Left ventricle myocardium superior (tissue), 1 donor: ENCODE measurements at regions not wholly inside any gene's neighbourhood (a gene's known extent, or its start where the extent isn't known, plus 50 kb on each side); places are given as distances from the start of the nearest gene placed in this dataset.
"Not testable (repeated sequence)": the region's sequence is repeated elsewhere in the genome, so short reads cannot be mapped to it uniquely, and the experiment has no call there.

Source experiments
- ATAC-seq: fragments of 200-7000 bp; cut with Tn5 transposase; one replicate; pipeline ENCODE4 v1.9.1; 2020; ENCODE audit warnings: mild to moderate bottlenecking, moderate library complexity
- DNase-seq: peaks from one replicate; pipeline ENCODE4 v3.0.0-alpha.2; 2020
- intact Hi-C: fragments of 100-400 bp; cut with micrococcal nuclease; formaldehyde crosslinking; loops from one replicate; pipeline ENCODE4 v1.11.0; 2022
- donor health status: DM: no; HTN: yes; CAD: no; lungs with severe emphysema.

DNA sequence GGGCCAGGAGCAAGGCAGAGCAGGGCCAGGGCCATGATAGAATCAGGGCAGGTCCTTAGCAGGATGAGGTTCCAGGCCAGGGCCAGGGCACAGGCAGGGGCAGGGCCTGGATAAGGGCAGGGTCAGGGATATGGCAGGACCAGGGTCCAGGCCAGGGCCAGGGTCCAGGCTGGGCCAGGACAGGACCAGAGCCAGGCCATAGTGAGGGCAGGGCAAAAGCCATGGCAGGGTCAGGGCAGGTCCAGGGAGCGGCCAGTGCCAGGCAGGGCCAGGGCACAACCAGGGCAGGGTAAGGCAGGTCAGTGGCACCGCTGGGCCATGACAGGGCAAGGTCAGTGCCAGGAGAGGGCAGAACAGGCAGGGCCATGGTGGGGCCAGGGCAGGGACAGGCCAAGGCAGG is 152.2 kb downstream of the LIPI start:
- no peak for ATAC-seq
- intact Hi-C loops, result no loop called here
- DNase-seq, result peak; percentile 22

DNA sequence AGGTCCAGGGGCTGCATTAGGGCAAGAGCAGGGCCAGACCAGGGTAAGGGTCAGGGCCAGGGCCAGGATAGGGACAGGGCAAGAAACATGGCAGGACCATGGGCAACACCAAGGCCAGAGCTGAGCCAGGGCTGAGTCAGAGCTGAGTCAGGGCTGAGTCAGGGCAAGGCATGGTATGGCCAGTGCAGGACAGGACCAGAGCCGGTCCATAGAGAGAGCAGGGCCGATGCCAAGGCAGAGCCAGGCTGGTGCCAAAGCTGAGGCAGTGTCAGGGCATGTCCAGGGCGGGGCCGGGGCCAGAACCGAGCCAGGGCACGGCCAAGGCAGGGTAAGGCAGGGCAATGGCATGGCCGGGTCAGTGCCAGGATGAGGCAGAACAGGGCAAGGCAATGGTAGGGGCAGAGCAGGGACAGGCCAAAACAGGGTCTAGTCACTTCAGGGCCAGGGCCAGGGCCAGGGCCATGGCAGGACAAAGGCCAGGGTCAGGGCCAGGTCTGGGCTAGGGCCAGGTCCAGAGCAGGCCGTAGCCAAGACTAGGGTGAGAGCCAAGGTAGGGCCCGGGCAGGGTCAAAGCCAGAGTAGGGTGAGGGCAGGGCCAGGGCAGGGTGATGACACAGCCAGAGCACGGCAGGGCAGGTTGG is 152.8 kb downstream of the LIPI start:
- DNase-seq (peak; percentile 23), ATAC-seq (peak; percentile 48)
- intact Hi-C loops, result not testable (repeated sequence)

DNA sequence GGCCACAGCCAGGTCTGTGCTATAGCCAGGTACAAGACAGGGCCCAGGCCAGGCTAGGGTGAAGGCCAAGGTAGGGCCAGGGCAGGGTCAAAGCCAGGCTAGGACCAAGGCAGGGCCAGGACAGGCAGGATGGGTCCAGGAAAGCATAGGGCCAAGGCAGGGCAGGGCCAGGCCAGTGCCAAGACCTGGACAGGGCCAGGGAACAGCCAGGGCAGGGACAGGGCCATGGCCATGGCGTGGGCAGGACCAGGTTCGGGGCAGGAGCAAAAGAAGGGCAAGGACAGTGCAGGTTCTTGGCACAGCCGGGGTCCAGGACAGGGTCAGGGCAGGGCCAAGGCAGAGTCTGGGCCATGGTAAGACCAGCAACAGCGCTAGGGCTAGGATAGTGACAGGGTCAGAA is 153.4 kb downstream of the LIPI start:
- peak; percentile 20 for DNase-seq
- ATAC-seq, result no peak
- intact Hi-C loops, result no loop called here

DNA sequence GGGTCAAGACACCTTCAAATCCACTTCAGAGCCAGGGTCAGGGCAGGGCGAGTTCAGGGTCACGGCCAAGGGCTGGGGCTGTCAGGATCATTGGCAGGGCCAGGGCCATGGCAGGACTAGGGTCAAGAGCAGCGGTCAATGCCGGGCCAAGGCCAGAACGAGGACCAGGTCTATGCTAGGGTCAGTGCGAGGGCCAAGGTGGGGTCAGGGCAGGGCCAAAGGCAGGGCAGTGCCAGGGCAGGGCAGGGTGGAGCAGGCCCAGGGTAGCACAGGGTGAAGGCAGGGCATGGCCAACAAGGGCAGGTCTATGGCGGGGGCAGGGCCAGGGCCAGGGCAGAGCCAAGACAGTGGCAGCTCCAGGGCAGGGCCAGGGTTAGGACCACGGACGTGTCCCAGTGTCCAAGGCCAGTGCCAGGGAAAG is 154.0 kb downstream of the LIPI start:
- DNase-seq (no peak), ATAC-seq (no peak)
- intact Hi-C loops, result no loop called here

DNA sequence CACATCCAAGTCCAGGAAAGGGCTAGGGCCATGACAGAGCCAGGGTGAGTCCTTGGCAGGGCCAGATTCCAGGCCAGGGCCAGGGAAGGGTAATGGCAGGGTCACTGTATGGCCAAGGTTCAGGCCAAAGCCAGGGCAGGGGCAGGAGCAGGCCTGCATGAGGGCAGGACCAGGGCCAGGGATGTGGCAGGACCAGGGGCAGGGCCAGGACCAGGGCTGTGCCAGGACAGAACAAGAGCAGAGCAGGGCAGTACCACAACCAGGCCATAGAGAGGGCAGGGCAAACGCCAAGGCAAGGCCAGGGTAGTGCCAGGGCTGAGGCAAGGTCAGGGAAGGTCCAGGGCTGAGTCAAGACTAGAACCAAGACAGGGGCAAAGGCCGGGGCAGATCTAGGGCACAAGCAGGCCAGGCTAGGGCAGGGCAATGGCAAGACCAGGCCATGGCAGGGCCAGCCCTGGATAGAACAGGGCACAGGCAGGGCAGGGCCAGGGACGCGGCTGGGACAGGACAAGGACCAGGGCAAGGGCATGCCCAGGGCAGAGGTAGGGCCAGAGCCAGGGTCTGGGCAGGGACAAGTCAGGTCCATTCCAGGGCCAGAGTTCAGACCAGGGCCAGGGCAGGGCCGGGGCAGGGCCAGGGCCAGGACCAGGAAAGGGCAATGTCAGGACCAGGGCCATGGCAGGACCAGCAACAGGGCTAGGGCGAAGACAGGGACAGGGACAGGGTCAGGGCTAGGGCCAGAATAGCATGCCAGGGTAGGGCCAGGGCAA is 154.8 kb downstream of the LIPI start:
- DNase-seq, ATAC-seq, intact Hi-C loops: not testable (repeated sequence)

DNA sequence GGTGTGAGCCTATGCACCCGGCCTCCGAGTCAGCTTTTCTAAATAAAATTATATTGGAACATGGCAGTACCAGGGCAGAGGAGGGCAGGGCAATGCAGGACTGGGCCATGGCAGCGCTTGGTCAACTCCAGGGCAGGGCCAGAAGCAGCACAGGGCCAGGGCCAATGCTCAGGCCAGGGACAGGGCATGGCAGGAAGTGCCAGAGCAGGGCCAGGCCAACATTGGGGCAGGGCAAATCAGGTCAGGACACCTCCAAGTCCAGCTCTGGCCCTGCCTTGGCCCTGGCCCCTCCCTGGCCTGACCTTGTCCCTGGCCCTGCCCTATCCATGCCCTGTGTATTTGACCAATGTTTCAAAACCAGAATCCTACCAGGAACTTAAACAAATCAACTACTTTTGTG is 156.1 kb downstream of the LIPI start:
- intact Hi-C loops, result no loop called here
- ATAC-seq, result no peak

DNA sequence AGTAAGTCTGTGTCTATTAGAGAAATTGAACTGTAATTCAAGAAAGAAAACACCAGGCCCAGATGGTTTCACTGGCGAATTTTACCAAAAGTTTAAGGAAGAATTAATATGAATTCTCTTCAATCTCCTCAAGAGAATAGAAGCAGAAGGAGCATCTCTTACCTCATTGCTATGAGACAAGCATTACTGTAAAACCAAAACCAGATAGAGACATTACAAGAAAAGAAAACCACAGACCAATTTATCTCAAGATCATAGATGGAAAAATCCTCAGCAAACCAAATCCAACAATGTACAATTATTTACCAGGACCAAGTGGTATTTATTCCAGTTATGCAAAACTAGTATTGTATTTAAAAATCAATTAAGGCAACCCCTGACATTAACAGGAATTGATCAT is 160.6 kb downstream of the LIPI start:
- ATAC-seq (no peak), DNase-seq (no peak)
- intact Hi-C loops, result no loop called here

More for the DNA sequence above, 156.1 kb downstream of the LIPI start:
- DNase-seq, result no peak

DNA sequence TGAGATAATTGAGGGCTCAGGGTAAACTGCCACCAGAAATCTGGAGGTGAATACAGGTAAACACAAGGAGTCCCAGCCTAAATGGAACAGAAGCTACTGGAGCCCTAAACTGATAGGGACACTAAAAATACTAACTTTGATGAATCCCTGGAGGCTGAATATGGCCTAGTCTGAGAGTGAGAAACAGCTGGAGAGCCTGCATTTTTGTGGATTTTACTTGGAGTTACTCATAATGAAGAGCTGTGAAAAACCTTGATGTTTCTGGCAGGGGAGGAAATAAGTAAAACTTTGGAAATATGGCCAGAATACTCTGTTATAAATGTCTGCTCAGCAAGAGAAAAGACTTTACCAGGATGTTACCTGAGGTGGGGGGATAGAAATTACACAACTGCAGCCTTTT is 164.4 kb downstream of the LIPI start:
- DNase-seq, result no peak
- ATAC-seq, result no peak
- intact Hi-C loops, result no loop called here

DNA sequence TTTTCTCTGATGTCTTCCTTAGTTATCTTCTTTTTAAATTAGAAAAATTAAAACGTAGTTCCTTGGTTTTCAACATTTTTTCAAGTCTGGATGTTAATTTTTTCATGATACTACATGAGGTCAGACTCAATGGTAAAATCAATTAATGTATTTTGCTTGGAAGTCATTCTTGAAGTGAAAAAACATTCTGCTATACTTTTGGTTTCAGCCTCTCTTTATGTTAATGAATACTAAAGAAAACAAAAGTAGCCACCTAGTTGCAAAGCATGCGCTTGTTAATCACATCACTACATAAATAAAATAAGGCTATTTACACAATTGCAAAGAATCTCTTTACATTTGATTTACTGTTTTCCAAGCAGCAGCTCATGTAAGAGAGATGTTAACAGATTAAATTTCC is 170.4 kb downstream of the LIPI start:
- no peak for ATAC-seq
- intact Hi-C loops, result no loop called here

DNA sequence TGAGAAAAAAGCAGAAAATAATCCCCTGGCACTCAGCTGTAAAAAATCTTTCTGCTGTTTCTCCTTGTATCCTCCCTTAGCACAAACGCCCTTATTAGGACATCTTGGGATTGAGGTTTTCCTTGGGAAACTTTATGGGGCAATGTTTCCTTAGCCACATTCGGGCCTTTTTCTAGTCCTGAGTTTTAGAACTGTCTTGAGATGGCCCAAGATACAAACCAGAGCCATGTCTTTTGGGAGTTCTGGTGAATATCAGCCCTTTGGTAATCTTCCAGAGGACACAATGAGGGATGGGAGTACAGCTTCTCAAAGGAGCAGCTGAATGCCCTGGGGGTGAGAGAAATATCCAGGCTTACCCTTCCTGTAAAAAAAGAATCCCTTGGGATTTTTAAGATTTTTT is 182.1 kb downstream of the LIPI start:
- ATAC-seq, DNase-seq, intact Hi-C loops: not testable (repeated sequence)

More for the DNA sequence above, 170.4 kb downstream of the LIPI start:
- no peak for DNase-seq

DNA sequence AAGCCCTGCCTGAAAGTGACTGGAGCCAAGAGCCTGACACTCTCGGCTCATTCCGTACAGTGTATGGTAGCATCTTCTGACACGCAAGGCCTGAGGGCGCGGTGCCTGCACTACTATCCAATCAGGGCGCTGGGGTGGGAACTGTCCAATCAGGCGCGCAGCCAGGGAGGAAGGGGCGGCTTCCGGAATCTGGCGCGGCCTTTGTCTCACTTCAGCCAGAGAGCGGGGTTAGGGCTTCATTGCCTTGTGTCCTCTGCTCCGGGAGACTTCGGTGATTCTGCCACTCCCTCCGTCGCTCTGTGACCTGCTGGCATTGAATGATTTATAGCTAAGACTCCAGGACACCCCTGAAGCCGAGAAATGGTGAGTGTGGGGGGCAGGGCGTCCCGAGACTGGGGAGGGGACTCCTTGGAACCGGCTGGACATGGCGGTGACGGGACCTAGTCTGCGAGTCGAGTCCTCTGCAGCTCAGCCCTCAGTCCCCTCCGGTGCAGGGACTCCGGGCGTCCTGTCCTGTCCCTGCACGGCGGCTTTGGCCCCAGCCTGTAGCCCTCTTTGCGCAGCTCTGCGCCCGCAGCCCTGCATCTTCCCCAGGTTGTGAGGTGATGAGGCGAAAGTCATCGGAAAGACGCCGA is 183.4 kb downstream of the LIPI start:
- intact Hi-C loops, result not testable (repeated sequence)
- ATAC-seq (peak; percentile 100), DNase-seq (peak; percentile 93)

DNA sequence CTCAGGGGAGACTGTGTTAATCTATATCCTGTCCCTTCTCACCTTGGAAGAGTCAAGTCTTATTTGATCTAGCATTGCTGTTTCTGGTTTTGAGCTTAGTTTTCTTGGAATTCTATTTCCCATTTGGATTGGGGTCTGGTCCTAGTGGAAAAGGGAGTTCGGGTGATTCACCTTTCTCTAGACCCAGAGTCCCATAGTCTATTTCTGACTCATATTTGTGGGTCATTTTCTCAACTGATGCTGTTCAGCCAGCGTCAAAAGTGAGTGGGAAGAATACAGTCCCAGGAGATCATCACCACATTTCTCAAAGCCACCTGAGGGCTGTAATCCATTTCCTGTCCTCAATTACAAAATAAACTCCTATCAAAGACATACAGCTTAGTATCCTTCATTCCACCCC is 190.6 kb downstream of the LIPI start:
- intact Hi-C loops, DNase-seq, ATAC-seq: not testable (repeated sequence)

DNA sequence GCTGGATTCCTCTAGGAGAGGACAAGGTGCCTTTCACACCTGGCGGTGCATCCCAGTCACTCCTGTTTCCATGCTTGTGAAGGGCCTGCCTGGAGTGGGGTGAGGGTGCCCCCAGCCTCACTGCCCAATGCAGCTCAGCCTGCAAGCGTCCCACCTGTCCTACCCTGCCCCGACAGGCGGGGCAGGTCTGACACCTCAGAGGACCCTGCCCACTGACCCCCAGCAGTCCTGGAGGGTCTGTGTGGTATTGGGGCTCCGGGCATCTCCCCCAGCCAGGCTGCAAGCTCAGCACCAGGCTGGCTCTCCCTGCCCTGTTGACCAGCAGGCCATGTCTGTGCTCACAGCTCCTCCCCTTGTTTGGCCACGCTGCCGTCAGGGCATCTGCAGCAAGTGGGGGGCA is 194.9 kb downstream of the LIPI start:
- intact Hi-C loops, DNase-seq, ATAC-seq: not testable (repeated sequence)

DNA sequence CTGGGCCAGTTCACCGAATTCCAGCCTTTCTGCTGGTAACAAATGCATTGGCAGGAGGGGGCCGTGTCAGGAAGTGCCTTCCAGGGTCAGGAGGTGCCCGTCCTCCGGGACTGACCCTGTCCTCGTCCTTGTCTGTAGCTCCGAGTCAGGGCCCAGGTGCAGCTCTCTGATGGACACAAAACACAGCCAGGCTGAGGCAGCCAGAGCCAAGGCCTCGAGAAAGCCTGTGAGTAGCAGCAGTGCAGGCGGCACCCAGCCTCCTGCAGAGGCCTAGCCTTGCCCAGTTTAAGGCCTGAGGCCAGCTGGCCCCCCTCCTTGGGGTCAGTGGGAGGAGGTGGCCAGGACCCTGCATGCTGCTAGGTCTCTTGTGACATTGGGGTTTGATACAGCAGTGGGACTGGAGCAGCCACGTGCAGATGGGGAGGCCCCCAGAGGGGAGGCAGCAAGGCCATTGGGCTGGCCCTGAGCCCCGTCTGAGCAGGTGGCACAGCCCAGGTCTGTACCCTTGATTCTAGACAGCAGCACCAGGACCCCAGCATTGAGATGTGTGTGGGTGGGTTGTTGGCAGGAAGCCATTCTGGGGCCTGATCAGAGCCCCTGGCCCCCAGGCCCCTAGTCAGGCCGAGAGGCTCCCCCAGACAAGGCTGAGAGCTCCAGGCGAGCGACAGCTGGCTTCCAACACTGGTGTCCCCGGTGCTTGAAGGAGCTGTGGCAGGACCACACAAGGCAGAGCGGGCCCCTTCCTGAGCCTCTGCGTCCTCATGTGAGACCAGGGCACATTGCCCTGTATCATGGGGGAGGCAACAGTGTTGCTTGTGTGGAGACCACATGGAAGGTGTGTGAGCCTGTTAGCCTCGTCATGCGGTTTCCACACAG is 196.9 kb downstream of the LIPI start:
- ATAC-seq, intact Hi-C loops, DNase-seq: not testable (repeated sequence)

DNA sequence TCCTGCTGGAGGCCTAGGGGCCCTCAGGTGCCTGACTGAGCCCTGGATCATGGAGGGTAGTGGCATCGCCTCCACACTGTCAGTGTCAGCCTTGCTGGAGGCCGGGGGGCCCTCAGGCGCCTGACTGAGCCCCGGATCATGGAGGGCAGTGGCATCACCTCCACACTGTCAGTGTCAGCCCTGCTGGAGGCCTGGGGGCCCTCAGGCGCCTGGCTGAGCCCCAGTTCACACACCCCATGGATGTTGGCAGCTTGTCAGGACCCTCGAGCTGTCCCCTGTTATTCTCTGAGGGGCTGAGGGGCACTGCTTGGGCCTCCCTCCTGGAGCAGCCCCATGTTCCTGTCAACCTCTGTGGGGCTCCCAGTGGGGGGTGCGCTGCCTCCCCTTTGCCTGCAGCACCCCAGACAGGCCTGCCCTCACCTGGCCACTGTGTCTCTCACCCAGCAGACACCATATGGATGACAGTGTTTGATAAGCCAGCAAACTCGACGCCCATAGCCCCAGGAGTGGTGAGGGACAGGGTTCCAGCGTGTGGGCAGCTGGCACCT is 197.6 kb downstream of the LIPI start:
- intact Hi-C loops, result no loop called here
- no peak for ATAC-seq
- no peak for DNase-seq

DNA sequence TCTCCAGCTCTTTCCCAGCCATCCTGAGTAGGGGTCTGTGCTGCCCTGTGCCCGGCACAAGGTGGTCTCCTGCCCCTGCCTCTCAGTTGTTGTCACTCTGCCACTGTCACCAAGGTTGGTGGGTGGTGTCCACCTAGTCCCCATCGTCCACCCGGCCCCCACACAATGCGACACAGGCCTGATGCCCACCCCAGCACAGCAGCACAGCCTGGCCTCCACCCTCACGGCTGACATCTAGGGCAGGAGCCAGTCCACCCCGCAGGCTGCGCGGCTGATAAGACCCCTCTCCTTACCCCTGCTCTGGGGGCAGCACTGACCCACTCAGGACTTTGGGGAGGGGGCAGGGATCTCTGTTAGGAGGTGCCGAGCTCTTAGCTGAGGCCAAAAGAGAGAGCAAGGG is 198.3 kb downstream of the LIPI start:
- intact Hi-C loops, result no loop called here
- no peak for ATAC-seq
- no peak for DNase-seq

DNA sequence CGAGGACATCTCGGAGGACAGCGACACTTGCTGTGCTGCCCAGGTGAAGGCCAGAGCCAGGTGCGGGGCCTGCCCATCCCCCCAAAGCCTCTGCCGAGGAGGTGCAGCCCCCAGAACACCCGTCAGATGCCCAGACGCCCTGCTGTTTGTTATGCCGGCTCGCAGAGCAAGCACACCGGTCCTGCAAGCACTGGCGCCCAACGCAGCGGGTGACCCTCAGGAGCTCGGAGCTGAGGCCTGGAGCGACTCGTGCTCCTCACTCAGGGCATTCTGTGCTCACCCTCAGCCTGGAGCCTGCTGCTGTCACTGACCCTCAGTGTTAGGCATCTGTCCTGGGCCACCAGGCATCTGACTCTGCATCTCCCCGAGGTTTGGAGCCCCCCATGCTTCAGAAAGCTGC is 199.0 kb downstream of the LIPI start:
- ATAC-seq, intact Hi-C loops, DNase-seq: not testable (repeated sequence)

DNA sequence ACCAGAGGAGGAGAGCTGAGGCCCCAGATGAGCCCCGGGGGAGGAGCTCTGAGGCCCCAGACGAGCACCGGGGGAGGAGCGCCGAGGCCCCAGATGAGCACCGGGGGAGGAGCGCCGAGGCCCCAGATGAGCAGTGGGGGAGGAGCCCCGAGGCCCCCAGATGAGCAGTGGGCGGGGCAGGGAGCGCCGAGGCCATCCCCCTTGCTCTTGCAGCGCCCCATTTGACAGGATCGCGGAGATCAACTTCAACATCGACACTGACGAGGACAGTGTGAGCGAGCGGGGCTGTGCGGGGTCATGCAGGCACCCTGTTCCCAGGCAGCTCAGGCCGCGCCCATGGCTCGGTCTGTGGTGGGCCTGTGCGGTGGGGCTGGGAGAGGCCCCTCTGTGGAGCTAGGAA is 199.6 kb downstream of the LIPI start:
- intact Hi-C loops, ATAC-seq, DNase-seq: not testable (repeated sequence)

DNA sequence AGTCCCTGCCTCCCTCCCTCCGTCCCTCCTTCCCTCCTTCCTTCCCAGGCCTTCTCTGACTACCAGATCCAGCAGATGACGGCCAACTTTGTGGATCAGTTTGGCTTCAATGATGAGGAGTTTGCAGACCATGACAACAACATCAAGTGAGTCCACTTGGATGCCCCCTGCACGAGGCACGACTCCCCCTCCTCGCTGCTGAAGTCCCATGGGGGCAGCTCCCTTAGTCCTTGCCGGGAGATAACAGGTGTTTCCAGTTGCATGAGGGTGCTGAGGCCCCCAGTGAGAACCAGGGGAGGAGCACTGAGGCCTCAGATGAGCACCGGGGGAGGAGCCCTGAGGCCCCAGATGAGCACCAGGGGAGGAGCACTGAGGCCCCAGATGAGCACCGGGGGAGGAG is 200.0 kb downstream of the LIPI start:
- ATAC-seq, result no peak
- intact Hi-C loops, result no loop called here
- DNase-seq, result no peak
